ENCODE measurements at regions not wholly inside any gene's neighbourhood (a gene's known extent, or its start where the extent isn't known, plus 50 kb on each side); places are given as distances from the start of the nearest gene placed in this dataset.

- DNase-seq (ENCODE audit: low spot score): no peak
Measured at GRCh38 chr7:121810831-121811672, 61.9 kb upstream of the PTPRZ1 start.

GRCh38 chr7:121807078-121807477 lies 65.9 kb upstream of the PTPRZ1 start:
- DNase-seq (ENCODE audit: low spot score): no peak

GRCh38 chr7:121803039-121803438 lies 69.9 kb upstream of the PTPRZ1 start:
- no peak for DNase-seq (ENCODE audit: low spot score)

- DNase-seq (ENCODE audit: low spot score): no peak
Measured at GRCh38 chr7:121800916-121801675, 71.9 kb upstream of the PTPRZ1 start.

GRCh38 chr7:121798896-121799295 lies 74.1 kb upstream of the PTPRZ1 start:
- DNase-seq (ENCODE audit: low spot score): no peak

GRCh38 chr7:121798453-121798840 lies 74.5 kb upstream of the PTPRZ1 start:
- no peak for DNase-seq (ENCODE audit: low spot score)

GRCh38 chr7:121797657-121798452 lies 75.1 kb upstream of the PTPRZ1 start:
- no peak for DNase-seq (ENCODE audit: low spot score)

GRCh38 chr7:121796936-121797656 lies 75.9 kb upstream of the PTPRZ1 start:
- no peak for DNase-seq (ENCODE audit: low spot score)

- no peak for DNase-seq (ENCODE audit: low spot score)
Measured at GRCh38 chr7:121796381-121796780, 76.6 kb upstream of the PTPRZ1 start.

GRCh38 chr7:121795736-121796135 lies 77.2 kb upstream of the PTPRZ1 start:
- no peak for DNase-seq (ENCODE audit: low spot score)

- no peak for DNase-seq (ENCODE audit: low spot score)
Measured at GRCh38 chr7:121793716-121794115, 79.2 kb upstream of the PTPRZ1 start.

GRCh38 chr7:121777672-121778071 lies 95.3 kb upstream of the PTPRZ1 start:
- DNase-seq (ENCODE audit: low spot score): no peak

GRCh38 chr7:121774563-121774962 lies 98.4 kb upstream of the PTPRZ1 start:
- no peak for DNase-seq (ENCODE audit: low spot score)

- DNase-seq (ENCODE audit: low spot score): no peak
Measured at GRCh38 chr7:121766676-121767075, 106.3 kb upstream of the PTPRZ1 start.

GRCh38 chr7:121761399-121761798 lies 111.6 kb upstream of the PTPRZ1 start:
- DNase-seq (ENCODE audit: low spot score): no peak

- no peak for DNase-seq (ENCODE audit: low spot score)
Measured at GRCh38 chr7:121755818-121756552, 117.0 kb upstream of the PTPRZ1 start.

- no peak for DNase-seq (ENCODE audit: low spot score)
Measured at GRCh38 chr7:121755286-121755685, 117.7 kb upstream of the PTPRZ1 start.

GRCh38 chr7:121753944-121754343 lies 119.0 kb upstream of the PTPRZ1 start:
- no peak for DNase-seq (ENCODE audit: low spot score)

- DNase-seq (ENCODE audit: low spot score): no peak
Measured at GRCh38 chr7:121752706-121753105, 120.3 kb upstream of the PTPRZ1 start.

GRCh38 chr7:121748546-121748945 lies 124.4 kb upstream of the PTPRZ1 start:
- no peak for DNase-seq (ENCODE audit: low spot score)

GRCh38 chr7:121745856-121746255 lies 127.1 kb upstream of the PTPRZ1 start:
- no peak for DNase-seq (ENCODE audit: low spot score)
